ENCODE measurements at regions not wholly inside any gene's neighbourhood (a gene's known extent, or its start where the extent isn't known, plus 50 kb on each side); places are given as distances from the start of the nearest gene placed in this dataset.

- no peak for TF ChIP-seq CTCF (conservative IDR thresholded peaks at IDR 0.05; ENCODE audit: low read depth in 2 of 2)
- no peak for TF ChIP-seq JUNB (IDR thresholded peaks at IDR 0.05; ENCODE audit: unreplicated experiment)
- TF ChIP-seq CREB1 (CRISPR knock-in tag; IDR thresholded peaks at IDR 0.05; ENCODE audit: low read depth) = no peak
- no peak for TF ChIP-seq POLR2AphosphoS5 (IDR thresholded peaks at IDR 0.05; ENCODE audit: low read depth)
- no peak for TF ChIP-seq STAT1 (IDR thresholded peaks at IDR 0.05; ENCODE audit: unreplicated experiment)
- no peak for TF ChIP-seq EZH2phosphoT487 (IDR thresholded peaks at IDR 0.05; ENCODE audit: unreplicated experiment)
- TF ChIP-seq EZH2 (IDR thresholded peaks at IDR 0.05; ENCODE audit: low read depth, unreplicated experiment) = no peak
- TF ChIP-seq REST (IDR thresholded peaks at IDR 0.05; ENCODE audit: unreplicated experiment) = no peak
- TF ChIP-seq ZNF331 (CRISPR knock-in tag; IDR thresholded peaks at IDR 0.05; ENCODE audit: low read depth) = no peak
- no peak for TF ChIP-seq ZNF462 (CRISPR knock-in tag; IDR thresholded peaks at IDR 0.05)
- TF ChIP-seq ETS1 (IDR thresholded peaks at IDR 0.05) = no peak
- TF ChIP-seq NANOG (IDR thresholded peaks at IDR 0.05; ENCODE audit: borderline replicate concordance) = no peak
- no peak for TF ChIP-seq ZNF114 (CRISPR knock-in tag; IDR thresholded peaks at IDR 0.05)
These were observed 254.9 kb downstream of the SYK start for GRCh38 chr9:91056486-91056885.
